HepG2 (cell line): ENCODE measurements at regions not wholly inside any gene's neighbourhood (a gene's known extent, or its start where the extent isn't known, plus 50 kb on each side); places are given as distances from the start of the nearest gene placed in this dataset.

Source experiments
- AKAP8 ChIP-seq: sonication (generic); formaldehyde crosslinking; IDR thresholded peaks from 2 replicates; pipeline ENCODE4 v1.5.1; 2020; ENCODE audit warnings: mild to moderate bottlenecking, missing genetic modification reagents
- ARNTL ChIP-seq: sonication (generic); formaldehyde crosslinking; IDR thresholded peaks from 2 replicates; pipeline ENCODE4 v1.4.0; 2020; ENCODE audit warnings: mild to moderate bottlenecking, missing genetic modification reagents
- FOXC1 ChIP-seq: sonication (generic); formaldehyde crosslinking; IDR thresholded peaks from 2 replicates; pipeline ENCODE4 v1.8.0; 2022; ENCODE audit warnings: mild to moderate bottlenecking, missing genetic modification reagents, borderline replicate concordance
- GTF2F1 ChIP-seq: fragments of 150-350 bp; IDR thresholded peaks from 2 replicates; pipeline ENCODE4 v1.6.1; 2014; ENCODE audit warnings: low read length
- HOXA5 ChIP-seq: sonication (generic); formaldehyde crosslinking; IDR thresholded peaks from 2 replicates; pipeline ENCODE4 v1.4.0; 2020; ENCODE audit warnings: missing genetic modification reagents
- KDM3A ChIP-seq: IDR thresholded peaks from 2 replicates; pipeline ENCODE4 v1.6.1; 2018; ENCODE audit warnings: low read depth, missing compliant biosample characterization
- KLF13 ChIP-seq: sonication (generic); formaldehyde crosslinking; IDR thresholded peaks from 2 replicates; pipeline ENCODE4 v1.4.0; 2020; ENCODE audit warnings: mild to moderate bottlenecking, missing genetic modification reagents
- KMT2B ChIP-seq: IDR thresholded peaks from 2 replicates; pipeline ENCODE4 v1.6.1; 2016; ENCODE audit warnings: missing genetic modification reagents, missing compliant biosample characterization
- NFKB2 ChIP-seq: sonication (generic); formaldehyde crosslinking; IDR thresholded peaks from 2 replicates; pipeline ENCODE4 v1.4.0; 2020; ENCODE audit warnings: missing genetic modification reagents, borderline replicate concordance
- PRDM4 ChIP-seq: sonication (generic); formaldehyde crosslinking; IDR thresholded peaks from 2 replicates; pipeline ENCODE4 v1.9.0; 2021; ENCODE audit warnings: missing genetic modification reagents, borderline replicate concordance
- TGIF2 ChIP-seq: IDR thresholded peaks from 2 replicates; pipeline ENCODE4 v1.6.1; 2016; ENCODE audit warnings: control low read depth, missing compliant biosample characterization
- TP53 ChIP-seq: sonication (generic); formaldehyde crosslinking; conservative IDR thresholded peaks from 2 replicates; pipeline ENCODE4 v1.4.0; 2020; ENCODE audit warnings: missing genetic modification reagents
- U2AF1 ChIP-seq: fragments of 200-400 bp; formaldehyde crosslinking; optimal IDR thresholded peaks from 2 replicates; pipeline ENCODE3; 2017; ENCODE audit warnings: mild to moderate bottlenecking, low read depth, low read length
- ZNF3 ChIP-seq: IDR thresholded peaks from 2 replicates; pipeline ENCODE4 v1.7.0; 2017; ENCODE audit warnings: inconsistent platforms
- ZNF460 ChIP-seq: sonication (generic); formaldehyde crosslinking; IDR thresholded peaks from 2 replicates; pipeline ENCODE4 v1.5.1; 2020; ENCODE audit warnings: missing genetic modification reagents, mild to moderate bottlenecking, borderline replicate concordance
- ZNF567 ChIP-seq: sonication (generic); formaldehyde crosslinking; IDR thresholded peaks from 2 replicates; pipeline ENCODE4 v1.8.1; 2023; ENCODE audit warnings: mild to moderate bottlenecking, missing genetic modification reagents, borderline replicate concordance
- TF ChIP-seq, protein P1 (sequence below): sonication (generic); formaldehyde crosslinking; conservative IDR thresholded peaks from 2 replicates; pipeline ENCODE4 v1.4.0; 2020; ENCODE audit warnings: mild to moderate bottlenecking, missing genetic modification reagents, moderate library complexity
- TF ChIP-seq, protein P2 (sequence below): sonication (generic); formaldehyde crosslinking; IDR thresholded peaks from 2 replicates; pipeline ENCODE4 v1.4.0; 2020; ENCODE audit warnings: missing genetic modification reagents; ENCODE audit errors: not compliant biosample characterization
- TF ChIP-seq, protein P3 (sequence below): sonication (generic); formaldehyde crosslinking; conservative IDR thresholded peaks from 2 replicates; pipeline ENCODE4 v1.4.0; 2020; ENCODE audit warnings: missing genetic modification reagents
- TF ChIP-seq, protein P4 (sequence below): sonication (generic); formaldehyde crosslinking; IDR thresholded peaks from 2 replicates; pipeline ENCODE4 v1.8.0; 2023; ENCODE audit warnings: mild to moderate bottlenecking, missing genetic modification reagents

GRCh38 chr14:89540009-89540829 lies 123.2 kb upstream of the FOXN3 start (continued):
- TF ChIP-seq TGIF2: no peak
- TF ChIP-seq U2AF1: no peak
- TF ChIP-seq, protein P1, sequence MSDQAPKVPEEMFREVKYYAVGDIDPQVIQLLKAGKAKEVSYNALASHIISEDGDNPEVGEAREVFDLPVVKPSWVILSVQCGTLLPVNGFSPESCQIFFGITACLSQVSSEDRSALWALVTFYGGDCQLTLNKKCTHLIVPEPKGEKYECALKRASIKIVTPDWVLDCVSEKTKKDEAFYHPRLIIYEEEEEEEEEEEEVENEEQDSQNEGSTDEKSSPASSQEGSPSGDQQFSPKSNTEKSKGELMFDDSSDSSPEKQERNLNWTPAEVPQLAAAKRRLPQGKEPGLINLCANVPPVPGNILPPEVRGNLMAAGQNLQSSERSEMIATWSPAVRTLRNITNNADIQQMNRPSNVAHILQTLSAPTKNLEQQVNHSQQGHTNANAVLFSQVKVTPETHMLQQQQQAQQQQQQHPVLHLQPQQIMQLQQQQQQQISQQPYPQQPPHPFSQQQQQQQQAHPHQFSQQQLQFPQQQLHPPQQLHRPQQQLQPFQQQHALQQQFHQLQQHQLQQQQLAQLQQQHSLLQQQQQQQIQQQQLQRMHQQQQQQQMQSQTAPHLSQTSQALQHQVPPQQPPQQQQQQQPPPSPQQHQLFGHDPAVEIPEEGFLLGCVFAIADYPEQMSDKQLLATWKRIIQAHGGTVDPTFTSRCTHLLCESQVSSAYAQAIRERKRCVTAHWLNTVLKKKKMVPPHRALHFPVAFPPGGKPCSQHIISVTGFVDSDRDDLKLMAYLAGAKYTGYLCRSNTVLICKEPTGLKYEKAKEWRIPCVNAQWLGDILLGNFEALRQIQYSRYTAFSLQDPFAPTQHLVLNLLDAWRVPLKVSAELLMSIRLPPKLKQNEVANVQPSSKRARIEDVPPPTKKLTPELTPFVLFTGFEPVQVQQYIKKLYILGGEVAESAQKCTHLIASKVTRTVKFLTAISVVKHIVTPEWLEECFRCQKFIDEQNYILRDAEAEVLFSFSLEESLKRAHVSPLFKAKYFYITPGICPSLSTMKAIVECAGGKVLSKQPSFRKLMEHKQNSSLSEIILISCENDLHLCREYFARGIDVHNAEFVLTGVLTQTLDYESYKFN: peak; percentile 79
- no peak for TF ChIP-seq ZNF567 (CRISPR knock-in tag)
- TF ChIP-seq KLF13 (CRISPR knock-in tag): no peak
- TF ChIP-seq, protein P2, sequence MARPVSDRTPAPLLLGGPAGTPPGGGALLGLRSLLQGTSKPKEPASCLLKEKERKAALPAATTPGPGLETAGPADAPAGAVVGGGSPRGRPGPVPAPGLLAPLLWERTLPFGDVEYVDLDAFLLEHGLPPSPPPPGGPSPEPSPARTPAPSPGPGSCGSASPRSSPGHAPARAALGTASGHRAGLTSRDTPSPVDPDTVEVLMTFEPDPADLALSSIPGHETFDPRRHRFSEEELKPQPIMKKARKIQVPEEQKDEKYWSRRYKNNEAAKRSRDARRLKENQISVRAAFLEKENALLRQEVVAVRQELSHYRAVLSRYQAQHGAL: no peak
- no peak for TF ChIP-seq TP53
- no peak for TF ChIP-seq KDM3A
- TF ChIP-seq, protein P3, sequence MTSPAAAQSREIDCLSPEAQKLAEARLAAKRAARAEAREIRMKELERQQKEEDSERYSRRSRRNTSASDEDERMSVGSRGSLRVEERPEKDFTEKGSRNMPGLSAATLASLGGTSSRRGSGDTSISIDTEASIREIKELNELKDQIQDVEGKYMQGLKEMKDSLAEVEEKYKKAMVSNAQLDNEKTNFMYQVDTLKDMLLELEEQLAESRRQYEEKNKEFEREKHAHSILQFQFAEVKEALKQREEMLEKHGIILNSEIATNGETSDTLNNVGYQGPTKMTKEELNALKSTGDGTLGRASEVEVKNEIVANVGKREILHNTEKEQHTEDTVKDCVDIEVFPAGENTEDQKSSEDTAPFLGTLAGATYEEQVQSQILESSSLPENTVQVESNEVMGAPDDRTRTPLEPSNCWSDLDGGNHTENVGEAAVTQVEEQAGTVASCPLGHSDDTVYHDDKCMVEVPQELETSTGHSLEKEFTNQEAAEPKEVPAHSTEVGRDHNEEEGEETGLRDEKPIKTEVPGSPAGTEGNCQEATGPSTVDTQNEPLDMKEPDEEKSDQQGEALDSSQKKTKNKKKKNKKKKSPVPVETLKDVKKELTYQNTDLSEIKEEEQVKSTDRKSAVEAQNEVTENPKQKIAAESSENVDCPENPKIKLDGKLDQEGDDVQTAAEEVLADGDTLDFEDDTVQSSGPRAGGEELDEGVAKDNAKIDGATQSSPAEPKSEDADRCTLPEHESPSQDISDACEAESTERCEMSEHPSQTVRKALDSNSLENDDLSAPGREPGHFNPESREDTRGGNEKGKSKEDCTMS (CRISPR knock-in tag): no peak
- TF ChIP-seq HOXA5: no peak
- TF ChIP-seq KMT2B (CRISPR knock-in tag): no peak
- TF ChIP-seq NFKB2: no peak
- TF ChIP-seq, protein P4, sequence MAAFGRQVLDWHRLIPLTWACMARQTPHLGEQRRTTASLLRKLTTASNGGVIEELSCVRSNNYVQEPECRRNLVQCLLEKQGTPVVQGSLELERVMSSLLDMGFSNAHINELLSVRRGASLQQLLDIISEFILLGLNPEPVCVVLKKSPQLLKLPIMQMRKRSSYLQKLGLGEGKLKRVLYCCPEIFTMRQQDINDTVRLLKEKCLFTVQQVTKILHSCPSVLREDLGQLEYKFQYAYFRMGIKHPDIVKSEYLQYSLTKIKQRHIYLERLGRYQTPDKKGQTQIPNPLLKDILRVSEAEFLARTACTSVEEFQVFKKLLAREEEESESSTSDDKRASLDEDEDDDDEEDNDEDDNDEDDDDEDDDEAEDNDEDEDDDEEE (CRISPR knock-in tag): no peak
- TF ChIP-seq AKAP8 (CRISPR knock-in tag): no peak
- TF ChIP-seq FOXC1 (CRISPR knock-in tag): no peak
- no peak for TF ChIP-seq GTF2F1
- no peak for TF ChIP-seq PRDM4
- TF ChIP-seq ARNTL (CRISPR knock-in tag): peak; percentile 46; the same call in 1 of the 2 replicates
- TF ChIP-seq ZNF460: no peak; the same call in 1 of the 2 replicates
- no peak for TF ChIP-seq ZNF3 (CRISPR knock-in tag)
